ENCODE measurements at regions not wholly inside any gene's neighbourhood (a gene's known extent, or its start where the extent isn't known, plus 50 kb on each side); places are given as distances from the start of the nearest gene placed in this dataset.

- Histone ChIP-seq H3K9me3 (ENCODE audit: insufficient read depth, low read depth, low read length) (no peaks in the 10 kb centered on the region), H3K36me3 (ENCODE audit: insufficient read depth, low read length) (no peaks in the 10 kb centered on the region), H4K20me1 (ENCODE audit: insufficient read depth, low read length, poor library complexity, severe bottlenecking) (no peaks in the 10 kb centered on the region), H3K4me2 (ENCODE audit: low read depth, low read length, poor library complexity, severe bottlenecking) (no peak overlapping the region), H3K27me3 (ENCODE audit: insufficient read depth, low read length, poor library complexity, severe bottlenecking) (no peaks in the 10 kb centered on the region), H3K9ac (ENCODE audit: low read depth, low read length, poor library complexity, severe bottlenecking) (no peak overlapping the region), H3F3A (ENCODE audit: low read depth) (no peaks in the 10 kb centered on the region), H2AFZ (ENCODE audit: low read length) (no peak overlapping the region), H3K4me1 (ENCODE audit: insufficient read depth, low read length, poor library complexity, severe bottlenecking) (no peaks in the 10 kb centered on the region), H3K4me3 (ENCODE audit: low read length, poor library complexity, severe bottlenecking) (no peak overlapping the region), H3K79me2 (ENCODE audit: insufficient read depth, low read length) (no peaks in the 10 kb centered on the region), H3K9me2 (replicated peaks; ENCODE audit: low read depth, low read length) (no peaks in the 10 kb centered on the region)
- TF ChIP-seq EZH2phosphoT487 (IDR thresholded peaks at IDR 0.05; ENCODE audit: borderline replicate concordance) (no peak), CTCF (conservative IDR thresholded peaks at IDR 0.05; ENCODE audit: low read length) (no peak)
Observed at GRCh38 chr4:18511727-18512126, 490.2 kb upstream of the LCORL start.

- no peak overlapping the region for H2AFZ ChIP-seq (ENCODE audit: low read length)
Observed at GRCh38 chr4:18508786-18509185, 487.2 kb upstream of the LCORL start.

GRCh38 chr4:18480928-18481327, 459.4 kb upstream of the LCORL start:
- Histone ChIP-seq H3F3A (ENCODE audit: low read depth) (no peaks in the 10 kb centered on the region), H3K4me2 (ENCODE audit: low read depth, low read length, poor library complexity, severe bottlenecking) (no peak overlapping the region)

More at GRCh38 chr4:18508786-18509185, 487.2 kb upstream of the LCORL start:
- TF ChIP-seq CTCF (conservative IDR thresholded peaks at IDR 0.05; ENCODE audit: low read length), result no peak
- no peak for TF ChIP-seq EZH2phosphoT487 (IDR thresholded peaks at IDR 0.05; ENCODE audit: borderline replicate concordance)
- Histone ChIP-seq H4K20me1 (ENCODE audit: insufficient read depth, low read length, poor library complexity, severe bottlenecking) (no peaks in the 10 kb centered on the region), H3K9ac (ENCODE audit: low read depth, low read length, poor library complexity, severe bottlenecking) (no peak overlapping the region), H3K4me1 (ENCODE audit: insufficient read depth, low read length, poor library complexity, severe bottlenecking) (no peaks in the 10 kb centered on the region), H3K79me2 (ENCODE audit: insufficient read depth, low read length) (no peaks in the 10 kb centered on the region), H3K36me3 (ENCODE audit: insufficient read depth, low read length) (no peaks in the 10 kb centered on the region), H3F3A (ENCODE audit: low read depth) (no peaks in the 10 kb centered on the region), H3K4me3 (ENCODE audit: low read length, poor library complexity, severe bottlenecking) (no peak overlapping the region), H3K4me2 (ENCODE audit: low read depth, low read length, poor library complexity, severe bottlenecking) (no peak overlapping the region), H3K9me3 (ENCODE audit: insufficient read depth, low read depth, low read length) (no peaks in the 10 kb centered on the region), H3K9me2 (replicated peaks; ENCODE audit: low read depth, low read length) (no peaks in the 10 kb centered on the region), H3K27me3 (ENCODE audit: insufficient read depth, low read length, poor library complexity, severe bottlenecking) (no peaks in the 10 kb centered on the region)

More at GRCh38 chr4:18480928-18481327, 459.4 kb upstream of the LCORL start:
- Histone ChIP-seq H3K36me3 (ENCODE audit: insufficient read depth, low read length) (no peaks in the 10 kb centered on the region), H4K20me1 (ENCODE audit: insufficient read depth, low read length, poor library complexity, severe bottlenecking) (no peaks in the 10 kb centered on the region), H3K9ac (ENCODE audit: low read depth, low read length, poor library complexity, severe bottlenecking) (no peak overlapping the region), H3K9me2 (replicated peaks; ENCODE audit: low read depth, low read length) (0 out of 2 replicates have a peak, but pooled peaks cover 3% of the 10 kb centered on the region), H3K4me1 (ENCODE audit: insufficient read depth, low read length, poor library complexity, severe bottlenecking) (no peaks in the 10 kb centered on the region), H3K27me3 (ENCODE audit: insufficient read depth, low read length, poor library complexity, severe bottlenecking) (no peaks in the 10 kb centered on the region), H3K4me3 (ENCODE audit: low read length, poor library complexity, severe bottlenecking) (no peak overlapping the region), H3K79me2 (ENCODE audit: insufficient read depth, low read length) (no peaks in the 10 kb centered on the region), H2AFZ (ENCODE audit: low read length) (no peak overlapping the region), H3K9me3 (ENCODE audit: insufficient read depth, low read depth, low read length) (no peaks in the 10 kb centered on the region; the same call in 1 of the 2 replicates)
- TF ChIP-seq EZH2phosphoT487 (IDR thresholded peaks at IDR 0.05; ENCODE audit: borderline replicate concordance) (no peak), CTCF (conservative IDR thresholded peaks at IDR 0.05; ENCODE audit: low read length) (no peak)

Measured in Loucy (cell line).